ENCODE measurements at regions not wholly inside any gene's neighbourhood (a gene's known extent, or its start where the extent isn't known, plus 50 kb on each side); places are given as distances from the start of the nearest gene placed in this dataset.

- DNase-seq: no peak
Measured at GRCh38 chr17:83144421-83145357, 65.3 kb downstream of the METRNL start.

GRCh38 chr17:83145358-83145738 is 65.9 kb downstream of the METRNL start:
- no peak for DNase-seq

GRCh38 chr17:83145831-83146230 is 66.4 kb downstream of the METRNL start:
- DNase-seq: no peak

GRCh38 chr17:83146347-83146746 is 66.9 kb downstream of the METRNL start:
- DNase-seq: no peak

GRCh38 chr17:83147280-83147679 is 67.9 kb downstream of the METRNL start:
- DNase-seq: no peak

GRCh38 chr17:83148317-83149028 is 69.1 kb downstream of the METRNL start:
- DNase-seq: no peak

- no peak for DNase-seq
Measured at GRCh38 chr17:83149029-83149725, 69.8 kb downstream of the METRNL start.

GRCh38 chr17:83149761-83150251 is 70.4 kb downstream of the METRNL start:
- DNase-seq: no peak

- DNase-seq: no peak
Measured at GRCh38 chr17:83150369-83151055, 71.1 kb downstream of the METRNL start.

GRCh38 chr17:83151056-83151441 is 71.6 kb downstream of the METRNL start:
- DNase-seq: no peak

- DNase-seq: no peak
Measured at GRCh38 chr17:83151442-83152226, 72.2 kb downstream of the METRNL start.

GRCh38 chr17:83152227-83152744 is 72.9 kb downstream of the METRNL start:
- no peak for DNase-seq

GRCh38 chr17:83152745-83153611 is 73.6 kb downstream of the METRNL start:
- DNase-seq: no peak

GRCh38 chr17:83153681-83154310 is 74.4 kb downstream of the METRNL start:
- no peak for DNase-seq

GRCh38 chr17:83154311-83155127 is 75.1 kb downstream of the METRNL start:
- no peak for DNase-seq

GRCh38 chr17:83155128-83156121 is 76.0 kb downstream of the METRNL start:
- no peak for DNase-seq

- no peak for DNase-seq
Measured at GRCh38 chr17:83156408-83156807, 77.0 kb downstream of the METRNL start.
